GM23338 (cell line): ENCODE measurements at regions not wholly inside any gene's neighbourhood (a gene's known extent, or its start where the extent isn't known, plus 50 kb on each side); places are given as distances from the start of the nearest gene placed in this dataset.
A peak's percentile ranks its signal among the peaks of the same experiment; 100 is the strongest.

Experiments
- ATAC-seq: fragments of 200-7000 bp; cut with Tn5 transposase; 3 replicates; pipeline ENCODE4 v1.9.1; 2020
- DNase-seq: peaks from one replicate; pipeline ENCODE4 v3.0.0-alpha.2; 2015; ENCODE audit warnings: low spot score
- H2AFZ ChIP-seq: fragments of 200-600 bp; sonication (generic); 2 replicates; pipeline ENCODE4 v1.8.0; 2016; ENCODE audit warnings: antibody characterized with exemption, mild to moderate bottlenecking, moderate library complexity
- H3F3A ChIP-seq: fragments of 200-600 bp; sonication (generic); replicated peaks from 2 replicates; pipeline ENCODE4 v1.8.0; 2017; ENCODE audit warnings: antibody characterized with exemption, mixed run types, low read depth
- H3K27ac ChIP-seq: fragments of 200-600 bp; sonication (generic); 2 replicates; pipeline ENCODE4 v1.6.1; 2016; ENCODE audit warnings: low read depth
- H3K27me3 ChIP-seq: fragments of 200-600 bp; sonication (generic); 2 replicates; pipeline ENCODE4 v1.8.0; 2016; ENCODE audit warnings: mild to moderate bottlenecking, mixed run types, moderate library complexity; ENCODE audit not compliant: insufficient read depth
- H3K36me3 ChIP-seq: fragments of 200-600 bp; sonication (generic); 2 replicates; pipeline ENCODE4 v1.8.0; 2016; ENCODE audit warnings: mild to moderate bottlenecking; ENCODE audit not compliant: insufficient read depth
- H3K4me1 ChIP-seq: fragments of 200-600 bp; sonication (generic); 2 replicates; pipeline ENCODE4 v1.8.0; 2016; ENCODE audit warnings: mild to moderate bottlenecking, moderate library complexity; ENCODE audit not compliant: insufficient read depth
- H3K4me2 ChIP-seq: fragments of 200-600 bp; sonication (generic); 2 replicates; pipeline ENCODE4 v1.7.1; 2017; ENCODE audit warnings: mixed run types
- H3K4me3 ChIP-seq: fragments of 200-600 bp; sonication (generic); 2 replicates; pipeline ENCODE4 v1.6.1; 2016; ENCODE audit warnings: mixed run types
- H3K79me2 ChIP-seq: fragments of 200-600 bp; sonication (generic); replicated peaks from 2 replicates; pipeline ENCODE4 v1.8.0; 2017; ENCODE audit warnings: mild to moderate bottlenecking; ENCODE audit not compliant: insufficient read depth
- H3K9me2 ChIP-seq: fragments of 200-600 bp; sonication (generic); 2 replicates; pipeline ENCODE4 v1.8.0; 2017; ENCODE audit not compliant: insufficient read depth
- H4K20me1 ChIP-seq: fragments of 200-600 bp; sonication (generic); replicated peaks from 2 replicates; pipeline ENCODE4 v1.8.0; 2017; ENCODE audit warnings: mild to moderate bottlenecking; ENCODE audit not compliant: insufficient read depth
- H3K27ac Mint-ChIP-seq: 2 replicates; pipeline ENCODE4 v1.8.0; 2020; ENCODE audit warnings: inconsistent platforms, mild to moderate bottlenecking, moderate library complexity, mixed read lengths
- H3K27me3 Mint-ChIP-seq: 3 replicates; pipeline ENCODE4 v1.8.0; 2022; ENCODE audit warnings: low read depth, mild to moderate bottlenecking, moderate library complexity, mixed read lengths, inconsistent platforms; ENCODE audit not compliant: insufficient read depth, poor library complexity
- H3K36me3 Mint-ChIP-seq: 3 replicates; pipeline ENCODE4 v1.8.0; 2021; ENCODE audit warnings: low read depth, mild to moderate bottlenecking, inconsistent platforms, moderate library complexity, mixed read lengths
- H3K4me1 Mint-ChIP-seq: 3 replicates; pipeline ENCODE4 v1.8.0; 2020; ENCODE audit warnings: mild to moderate bottlenecking, inconsistent platforms, mixed read lengths
- H3K4me3 Mint-ChIP-seq: 3 replicates; pipeline ENCODE4 v1.8.0; 2021; ENCODE audit warnings: moderate library complexity, mild to moderate bottlenecking, inconsistent platforms, mixed read lengths
- H3K9me3 Mint-ChIP-seq: 3 replicates; pipeline ENCODE4 v1.8.0; 2020; ENCODE audit warnings: moderate library complexity, mild to moderate bottlenecking, inconsistent platforms, mixed read lengths
- EZH2 ChIP-seq: fragments of 200-600 bp; sonication (generic); IDR thresholded peaks from one replicate; pipeline ENCODE4 v1.8.0; 2017; ENCODE audit warnings: antibody characterized with exemption, mild to moderate bottlenecking, low read depth; ENCODE audit not compliant: unreplicated experiment
- EZH2phosphoT487 ChIP-seq: fragments of 200-600 bp; sonication (generic); IDR thresholded peaks from one replicate; pipeline ENCODE4 v1.8.1; 2018; ENCODE audit warnings: antibody characterized with exemption; ENCODE audit not compliant: unreplicated experiment
- NANOG ChIP-seq: IDR thresholded peaks from 2 replicates; pipeline ENCODE4 v1.6.1; 2016; ENCODE audit warnings: antibody characterized with exemption, borderline replicate concordance
- POLR2AphosphoS5 ChIP-seq: IDR thresholded peaks from 2 replicates; pipeline ENCODE4 v1.6.1; 2016; ENCODE audit warnings: antibody characterized with exemption, low read depth
- ZNF114 ChIP-seq: fragments of 250-450 bp; sonication (Bioruptor Pico); IDR thresholded peaks from 2 replicates; pipeline ENCODE4 v1.5.0; 2020; ENCODE audit warnings: mild to moderate bottlenecking, moderate library complexity
- ZNF331 ChIP-seq: fragments of 250-450 bp; sonication (Bioruptor Pico); IDR thresholded peaks from 2 replicates; pipeline ENCODE4 v1.5.0; 2020; ENCODE audit warnings: low read depth, mild to moderate bottlenecking, moderate library complexity
- TF ChIP-seq, protein P1 (sequence below): IDR thresholded peaks from 2 replicates; pipeline ENCODE4 v1.6.1; 2016; ENCODE audit warnings: antibody characterized with exemption
- TF ChIP-seq, protein P2 (sequence below): IDR thresholded peaks from one replicate; pipeline ENCODE4 v1.6.1; 2018; ENCODE audit warnings: antibody characterized with exemption; ENCODE audit not compliant: unreplicated experiment

DNA sequence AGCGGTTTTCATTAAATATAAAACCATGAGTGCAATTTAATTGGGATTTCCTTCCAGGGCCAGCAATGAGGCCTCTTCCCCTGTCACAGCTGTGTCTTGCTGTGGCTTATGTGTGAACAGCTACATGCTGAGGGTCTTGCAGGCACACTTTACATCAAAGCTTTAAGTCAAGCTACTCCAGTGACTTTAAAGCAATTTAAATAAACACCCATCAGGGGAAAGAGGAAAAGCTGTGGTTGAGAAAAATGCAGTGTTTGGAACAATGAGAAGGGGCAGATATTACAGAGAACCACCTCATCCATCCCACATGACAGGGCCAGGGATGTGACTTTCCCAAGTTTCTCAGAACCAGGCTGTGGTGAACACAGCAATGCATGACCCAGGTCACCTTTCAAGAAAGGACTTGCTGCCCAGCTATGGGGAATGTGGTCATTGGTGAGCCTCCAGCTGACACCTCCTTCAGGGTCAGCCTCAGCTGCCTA lies 115.9 kb upstream of the LPAR1 start:
- H2AFZ ChIP-seq, result peak overlapping the region; percentile 56; the same call in 1 of the 2 replicates
- Mint-ChIP-seq H3K4me1 (no peaks in the 10 kb centered on the region), H3K27ac (no peak overlapping the region)

DNA sequence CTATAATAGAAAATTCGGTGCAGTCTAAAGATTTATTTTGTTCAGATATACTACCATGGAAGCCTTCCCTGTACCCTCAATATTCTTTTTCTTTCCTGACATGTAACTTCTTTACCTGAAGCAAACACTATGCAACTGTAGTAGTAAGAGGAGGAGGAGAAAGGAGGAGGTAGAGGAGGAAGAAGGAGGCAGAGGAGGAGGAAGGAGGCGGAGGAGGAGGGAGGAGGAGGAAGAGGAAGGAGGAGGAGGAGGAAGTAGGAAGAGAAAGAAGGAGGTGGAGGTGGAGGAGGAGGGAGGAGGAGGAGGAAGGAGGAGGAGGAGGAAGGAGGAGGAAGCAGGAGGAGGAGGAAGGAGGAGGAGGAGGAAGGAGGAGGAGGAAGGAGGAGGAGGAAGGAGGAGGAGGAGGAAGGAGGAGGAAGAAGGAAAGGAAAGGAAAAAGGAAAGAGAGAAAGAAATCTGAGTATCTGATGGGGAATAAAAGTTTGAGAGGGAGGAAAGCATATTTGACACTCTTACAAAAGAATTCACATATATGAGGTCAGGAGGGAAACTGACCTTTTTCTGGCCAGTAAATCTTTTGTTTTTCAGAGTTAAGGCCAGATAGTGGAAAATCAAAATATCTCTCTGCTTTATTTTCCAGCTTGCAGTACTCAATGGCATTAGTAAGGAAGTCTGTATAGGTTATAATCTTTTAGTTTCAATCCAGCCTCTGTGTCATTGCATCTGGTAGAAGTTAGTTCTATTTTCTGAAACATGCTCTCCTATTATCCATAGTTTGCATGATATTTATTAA lies 114.5 kb upstream of the LPAR1 start:
- H3F3A ChIP-seq, result no peaks in the 10 kb centered on the region
- no peak overlapping the region for H3K4me2 ChIP-seq
- no peak for DNase-seq
- no peaks in the 10 kb centered on the region for H3K36me3 ChIP-seq
- Mint-ChIP-seq H3K36me3 (no peaks in the 10 kb centered on the region), H3K4me1 (no peaks in the 10 kb centered on the region), H3K27ac (no peak overlapping the region), H3K27me3 (no peaks in the 10 kb centered on the region), H3K9me3 (no peaks in the 10 kb centered on the region), H3K4me3 (no peak overlapping the region)
- H3K79me2 ChIP-seq, result no peaks in the 10 kb centered on the region
- H3K9me2 ChIP-seq, result peaks cover 3% of the 10 kb centered on the region; the same call in 1 of the 2 replicates
- no peaks in the 10 kb centered on the region for H4K20me1 ChIP-seq
- H3K27ac ChIP-seq, result no peak overlapping the region
- ATAC-seq, result no peak
- H3K4me1 ChIP-seq, result no peaks in the 10 kb centered on the region
- no peak overlapping the region for H3K4me3 ChIP-seq
- no peaks in the 10 kb centered on the region for H3K27me3 ChIP-seq
- H2AFZ ChIP-seq, result no peak overlapping the region
- TF ChIP-seq POLR2AphosphoS5 (no peak), ZNF114 (no peak), ZNF331 (no peak), NANOG (no peak)
- TF ChIP-seq, protein P1, sequence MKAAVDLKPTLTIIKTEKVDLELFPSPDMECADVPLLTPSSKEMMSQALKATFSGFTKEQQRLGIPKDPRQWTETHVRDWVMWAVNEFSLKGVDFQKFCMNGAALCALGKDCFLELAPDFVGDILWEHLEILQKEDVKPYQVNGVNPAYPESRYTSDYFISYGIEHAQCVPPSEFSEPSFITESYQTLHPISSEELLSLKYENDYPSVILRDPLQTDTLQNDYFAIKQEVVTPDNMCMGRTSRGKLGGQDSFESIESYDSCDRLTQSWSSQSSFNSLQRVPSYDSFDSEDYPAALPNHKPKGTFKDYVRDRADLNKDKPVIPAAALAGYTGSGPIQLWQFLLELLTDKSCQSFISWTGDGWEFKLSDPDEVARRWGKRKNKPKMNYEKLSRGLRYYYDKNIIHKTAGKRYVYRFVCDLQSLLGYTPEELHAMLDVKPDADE, result no peak

More for the DNA sequence above, 115.9 kb upstream of the LPAR1 start:
- ATAC-seq (no peak), DNase-seq (no peak)
- Mint-ChIP-seq H3K4me3 (no peak overlapping the region), H3K36me3 (no peaks in the 10 kb centered on the region), H3K27me3 (no peaks in the 10 kb centered on the region), H3K9me3 (no peaks in the 10 kb centered on the region)
- H3K4me1 ChIP-seq, result no peaks in the 10 kb centered on the region
- no peaks in the 10 kb centered on the region for H3K27me3 ChIP-seq
- no peak overlapping the region for H3K4me3 ChIP-seq
- no peaks in the 10 kb centered on the region for H3K79me2 ChIP-seq
- no peaks in the 10 kb centered on the region for H3K36me3 ChIP-seq
- no peak overlapping the region for H3K4me2 ChIP-seq
- no peaks in the 10 kb centered on the region for H4K20me1 ChIP-seq
- H3F3A ChIP-seq, result no peaks in the 10 kb centered on the region
- TF ChIP-seq, protein P2, sequence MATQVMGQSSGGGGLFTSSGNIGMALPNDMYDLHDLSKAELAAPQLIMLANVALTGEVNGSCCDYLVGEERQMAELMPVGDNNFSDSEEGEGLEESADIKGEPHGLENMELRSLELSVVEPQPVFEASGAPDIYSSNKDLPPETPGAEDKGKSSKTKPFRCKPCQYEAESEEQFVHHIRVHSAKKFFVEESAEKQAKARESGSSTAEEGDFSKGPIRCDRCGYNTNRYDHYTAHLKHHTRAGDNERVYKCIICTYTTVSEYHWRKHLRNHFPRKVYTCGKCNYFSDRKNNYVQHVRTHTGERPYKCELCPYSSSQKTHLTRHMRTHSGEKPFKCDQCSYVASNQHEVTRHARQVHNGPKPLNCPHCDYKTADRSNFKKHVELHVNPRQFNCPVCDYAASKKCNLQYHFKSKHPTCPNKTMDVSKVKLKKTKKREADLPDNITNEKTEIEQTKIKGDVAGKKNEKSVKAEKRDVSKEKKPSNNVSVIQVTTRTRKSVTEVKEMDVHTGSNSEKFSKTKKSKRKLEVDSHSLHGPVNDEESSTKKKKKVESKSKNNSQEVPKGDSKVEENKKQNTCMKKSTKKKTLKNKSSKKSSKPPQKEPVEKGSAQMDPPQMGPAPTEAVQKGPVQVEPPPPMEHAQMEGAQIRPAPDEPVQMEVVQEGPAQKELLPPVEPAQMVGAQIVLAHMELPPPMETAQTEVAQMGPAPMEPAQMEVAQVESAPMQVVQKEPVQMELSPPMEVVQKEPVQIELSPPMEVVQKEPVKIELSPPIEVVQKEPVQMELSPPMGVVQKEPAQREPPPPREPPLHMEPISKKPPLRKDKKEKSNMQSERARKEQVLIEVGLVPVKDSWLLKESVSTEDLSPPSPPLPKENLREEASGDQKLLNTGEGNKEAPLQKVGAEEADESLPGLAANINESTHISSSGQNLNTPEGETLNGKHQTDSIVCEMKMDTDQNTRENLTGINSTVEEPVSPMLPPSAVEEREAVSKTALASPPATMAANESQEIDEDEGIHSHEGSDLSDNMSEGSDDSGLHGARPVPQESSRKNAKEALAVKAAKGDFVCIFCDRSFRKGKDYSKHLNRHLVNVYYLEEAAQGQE, result no peak
- TF ChIP-seq EZH2 (no peak), POLR2AphosphoS5 (no peak), EZH2phosphoT487 (no peak)
- TF ChIP-seq, protein P1, result no peak
- no peak overlapping the region for H3K27ac ChIP-seq
- no peaks in the 10 kb centered on the region for H3K9me2 ChIP-seq
